KOPT-K1 (cell line): ENCODE measurements at regions not wholly inside any gene's neighbourhood (a gene's known extent, or its start where the extent isn't known, plus 50 kb on each side); places are given as distances from the start of the nearest gene placed in this dataset.

Experiments used
- H3K27ac ChIP-seq: fragments of 200-600 bp; sonication (generic); 2 replicates; pipeline ENCODE4 v1.5.1; 2016; ENCODE audit warnings: antibody characterized with exemption, mild to moderate bottlenecking, low read depth, low read length; ENCODE audit not compliant: poor library complexity, severe bottlenecking
- H3K36me3 ChIP-seq: fragments of 200-600 bp; sonication (generic); 2 replicates; pipeline ENCODE4 v1.5.1; 2017; ENCODE audit warnings: antibody characterized with exemption, mild to moderate bottlenecking, low read length, moderate library complexity; ENCODE audit not compliant: insufficient read depth
- H3K9me3 ChIP-seq: fragments of 200-600 bp; sonication (generic); 2 replicates; pipeline ENCODE4 v1.5.1; 2017; ENCODE audit warnings: antibody characterized with exemption, low read length, mild to moderate bottlenecking; ENCODE audit not compliant: insufficient read depth, poor library complexity, severe bottlenecking

- H3K9me3 ChIP-seq, result no peaks in the 10 kb centered on the region
- no peaks in the 10 kb centered on the region for H3K36me3 ChIP-seq
- H3K27ac ChIP-seq, result no peak overlapping the region
Measured at GRCh38 chr13:71115301-71115700, 751.7 kb downstream of the DACH1 start.

GRCh38 chr13:71096421-71096820, 770.6 kb downstream of the DACH1 start:
- Histone ChIP-seq H3K36me3 (no peaks in the 10 kb centered on the region), H3K9me3 (no peaks in the 10 kb centered on the region), H3K27ac (no peak overlapping the region)

GRCh38 chr13:71090990-71091389, 776.0 kb downstream of the DACH1 start:
- H3K36me3 ChIP-seq, result no peaks in the 10 kb centered on the region
- no peaks in the 10 kb centered on the region for H3K9me3 ChIP-seq
- H3K27ac ChIP-seq, result no peak overlapping the region

- Histone ChIP-seq H3K9me3 (no peaks in the 10 kb centered on the region), H3K27ac (no peak overlapping the region), H3K36me3 (no peaks in the 10 kb centered on the region)
Measured at GRCh38 chr13:71089056-71089455, 777.9 kb downstream of the DACH1 start.

- Histone ChIP-seq H3K9me3 (no peaks in the 10 kb centered on the region), H3K27ac (no peak overlapping the region), H3K36me3 (no peaks in the 10 kb centered on the region)
Measured at GRCh38 chr13:71087432-71087831, 779.6 kb downstream of the DACH1 start.

- Histone ChIP-seq H3K9me3 (no peaks in the 10 kb centered on the region), H3K27ac (no peak overlapping the region), H3K36me3 (no peaks in the 10 kb centered on the region)
Measured at GRCh38 chr13:71087006-71087405, 780.0 kb downstream of the DACH1 start.

GRCh38 chr13:71082631-71083030, 784.4 kb downstream of the DACH1 start:
- Histone ChIP-seq H3K36me3 (no peaks in the 10 kb centered on the region), H3K9me3 (no peaks in the 10 kb centered on the region), H3K27ac (no peak overlapping the region)

GRCh38 chr13:71079638-71080037, 787.4 kb downstream of the DACH1 start:
- H3K27ac ChIP-seq, result no peak overlapping the region
- H3K9me3 ChIP-seq, result no peaks in the 10 kb centered on the region
- H3K36me3 ChIP-seq, result no peaks in the 10 kb centered on the region

GRCh38 chr13:71068041-71068440, 799.0 kb downstream of the DACH1 start:
- H3K36me3 ChIP-seq, result no peaks in the 10 kb centered on the region
- no peak overlapping the region for H3K27ac ChIP-seq

GRCh38 chr13:71067165-71067815, 799.7 kb downstream of the DACH1 start:
- H3K9me3 ChIP-seq, result no peaks in the 10 kb centered on the region
- H3K36me3 ChIP-seq, result no peaks in the 10 kb centered on the region
- H3K27ac ChIP-seq, result no peak overlapping the region

More at GRCh38 chr13:71068041-71068440, 799.0 kb downstream of the DACH1 start:
- H3K9me3 ChIP-seq, result no peaks in the 10 kb centered on the region

GRCh38 chr13:71056581-71056980, 810.4 kb downstream of the DACH1 start:
- H3K9me3 ChIP-seq, result no peaks in the 10 kb centered on the region
- H3K27ac ChIP-seq, result no peak overlapping the region
- H3K36me3 ChIP-seq, result no peaks in the 10 kb centered on the region

GRCh38 chr13:71055644-71056043, 811.4 kb downstream of the DACH1 start:
- Histone ChIP-seq H3K27ac (no peak overlapping the region), H3K9me3 (no peaks in the 10 kb centered on the region), H3K36me3 (no peaks in the 10 kb centered on the region)

GRCh38 chr13:71055047-71055446, 812.0 kb downstream of the DACH1 start:
- H3K27ac ChIP-seq, result no peak overlapping the region
- H3K36me3 ChIP-seq, result no peaks in the 10 kb centered on the region
- H3K9me3 ChIP-seq, result no peaks in the 10 kb centered on the region

GRCh38 chr13:71054358-71054757, 812.6 kb downstream of the DACH1 start:
- Histone ChIP-seq H3K27ac (no peak overlapping the region), H3K9me3 (no peaks in the 10 kb centered on the region), H3K36me3 (no peaks in the 10 kb centered on the region)

- Histone ChIP-seq H3K36me3 (no peaks in the 10 kb centered on the region), H3K27ac (no peak overlapping the region)
Measured at GRCh38 chr13:71051573-71051972, 815.4 kb downstream of the DACH1 start.

GRCh38 chr13:71046360-71047079, 820.5 kb downstream of the DACH1 start:
- Histone ChIP-seq H3K9me3 (no peaks in the 10 kb centered on the region), H3K36me3 (no peaks in the 10 kb centered on the region), H3K27ac (no peak overlapping the region)

More at GRCh38 chr13:71051573-71051972, 815.4 kb downstream of the DACH1 start:
- H3K9me3 ChIP-seq, result no peaks in the 10 kb centered on the region
